Nephron (organoid): ENCODE measurements at regions not wholly inside any gene's neighbourhood (a gene's known extent, or its start where the extent isn't known, plus 50 kb on each side); places are given as distances from the start of the nearest gene placed in this dataset.

ENCODE experiments used
- H3K27ac Mint-ChIP-seq, 3 experiments: 2 replicates each; pipeline ENCODE4 v1.8.0; 2020; ENCODE audit warnings: mixed read lengths in 3 of 3, mild to moderate bottlenecking in 2 of 3, moderate library complexity in 1 of 3
- H3K27me3 Mint-ChIP-seq: 2 replicates; pipeline ENCODE4 v1.8.0; 2021; ENCODE audit warnings: low read depth, mild to moderate bottlenecking, moderate library complexity, mixed read lengths
- H3K36me3 Mint-ChIP-seq: 2 replicates; pipeline ENCODE4 v1.8.0; 2020; ENCODE audit warnings: low read depth, mixed read lengths
- H3K4me1 Mint-ChIP-seq: 2 replicates; pipeline ENCODE4 v1.8.0; 2020; ENCODE audit warnings: mixed read lengths
- H3K4me3 Mint-ChIP-seq, 3 experiments: 2 replicates each; pipeline ENCODE4 v1.8.0; 2020; ENCODE audit warnings: mild to moderate bottlenecking in 3 of 3, mixed read lengths in 3 of 3, moderate library complexity in 2 of 3
- H3K9me3 Mint-ChIP-seq: 2 replicates; pipeline ENCODE4 v1.8.0; 2020; ENCODE audit warnings: mixed read lengths
- CTCF ChIP-seq, 3 experiments: fragments of 200-600 bp; sonication (generic); IDR thresholded peaks; one replicate each; pipeline ENCODE4 v1.5.0; 2021; ENCODE audit warnings: antibody characterized with exemption in 3 of 3; ENCODE audit not compliant: unreplicated experiment in 3 of 3

- no peaks in the 10 kb centered on the region for H3K36me3 Mint-ChIP-seq
- H3K9me3 Mint-ChIP-seq = no peaks in the 10 kb centered on the region
- TF ChIP-seq CTCF (IDR thresholded peaks at IDR 0.05; ENCODE audit: unreplicated experiment in 3 of 3) = no peak
- H3K4me1 Mint-ChIP-seq = peaks cover 66% of the 10 kb centered on the region
- peaks cover 27% of the 10 kb centered on the region for H3K27me3 Mint-ChIP-seq
- no peak overlapping the region for H3K4me3 Mint-ChIP-seq
- peak overlapping the region in 2 of 3 experiments; percentile 2 to 66 for H3K27ac Mint-ChIP-seq
Observed at GRCh38 chr10:78952030-78952429, 116.7 kb upstream of the ZMIZ1 start.

- no peak overlapping the region for H3K4me3 Mint-ChIP-seq
- TF ChIP-seq CTCF (IDR thresholded peaks at IDR 0.05; ENCODE audit: unreplicated experiment in 3 of 3) = no peak
- peak overlapping the region in 2 of 3 experiments; percentile 2 to 66 for H3K27ac Mint-ChIP-seq
- H3K27me3 Mint-ChIP-seq = peaks cover 31% of the 10 kb centered on the region
- H3K36me3 Mint-ChIP-seq = no peaks in the 10 kb centered on the region
- no peaks in the 10 kb centered on the region for H3K9me3 Mint-ChIP-seq
- H3K4me1 Mint-ChIP-seq = peaks cover 65% of the 10 kb centered on the region
Observed at GRCh38 chr10:78952686-78953085, 116.1 kb upstream of the ZMIZ1 start.

- Mint-ChIP-seq H3K27me3 (peaks cover 31% of the 10 kb centered on the region), H3K9me3 (no peaks in the 10 kb centered on the region), H3K36me3 (no peaks in the 10 kb centered on the region), H3K4me3 (peak overlapping the region in 1 of 3 experiments; percentile 35), H3K4me1 (peaks cover 70% of the 10 kb centered on the region), H3K27ac (peak overlapping the region in 2 of 3 experiments; percentile 2 to 66)
- TF ChIP-seq CTCF (IDR thresholded peaks at IDR 0.05; ENCODE audit: unreplicated experiment in 3 of 3) = no peak
Observed at GRCh38 chr10:78953113-78953798, 115.5 kb upstream of the ZMIZ1 start.

GRCh38 chr10:78953799-78954297 is 114.9 kb upstream of the ZMIZ1 start:
- TF ChIP-seq CTCF (IDR thresholded peaks at IDR 0.05; ENCODE audit: unreplicated experiment in 3 of 3) = no peak
- Mint-ChIP-seq H3K9me3 (no peaks in the 10 kb centered on the region), H3K36me3 (no peaks in the 10 kb centered on the region), H3K4me1 (peaks cover 70% of the 10 kb centered on the region), H3K27ac (peak overlapping the region in 2 of 3 experiments; percentile 2 to 66), H3K27me3 (peaks cover 30% of the 10 kb centered on the region), H3K4me3 (peak overlapping the region in 1 of 3 experiments; percentile 35)

GRCh38 chr10:78954689-78955088 is 114.1 kb upstream of the ZMIZ1 start:
- Mint-ChIP-seq H3K4me1 (peaks cover 65% of the 10 kb centered on the region), H3K4me3 (no peak overlapping the region), H3K27ac (no peak overlapping the region), H3K9me3 (no peaks in the 10 kb centered on the region), H3K27me3 (peaks cover 29% of the 10 kb centered on the region), H3K36me3 (no peaks in the 10 kb centered on the region)
- no peak for TF ChIP-seq CTCF (IDR thresholded peaks at IDR 0.05; ENCODE audit: unreplicated experiment in 3 of 3)

- Mint-ChIP-seq H3K27ac (no peak overlapping the region), H3K27me3 (peaks cover 34% of the 10 kb centered on the region), H3K36me3 (no peaks in the 10 kb centered on the region), H3K4me3 (no peak overlapping the region), H3K4me1 (peaks cover 65% of the 10 kb centered on the region), H3K9me3 (no peaks in the 10 kb centered on the region)
- no peak for TF ChIP-seq CTCF (IDR thresholded peaks at IDR 0.05; ENCODE audit: unreplicated experiment in 3 of 3)
Observed at GRCh38 chr10:78955206-78955605, 113.6 kb upstream of the ZMIZ1 start.
